ENCODE measurements at regions not wholly inside any gene's neighbourhood (a gene's known extent, or its start where the extent isn't known, plus 50 kb on each side); places are given as distances from the start of the nearest gene placed in this dataset.

GRCh38 chr12:18204053-18204452, 57.3 kb upstream of the PIK3C2G start:
- intact Hi-C loops (cut with micrococcal nuclease) = no loop called here
- peaks cover 0 to 1% of the 10 kb centered on the region in 2 donors for H3K9me3 ChIP-seq (replicated peaks in 1 of 2; ENCODE audit: control insufficient read depth in 1 of 2, insufficient read depth in 1 of 2, low read length in 2 of 2)

GRCh38 chr12:18192119-18192518, 69.2 kb upstream of the PIK3C2G start:
- Histone ChIP-seq H3K4me1 (ENCODE audit: control insufficient read depth in 1 of 2, insufficient read depth in 2 of 2, low read length in 2 of 2) (no peaks in the 10 kb centered on the region), H3K27ac (ENCODE audit: low read depth in 1 of 2, low read length in 2 of 2) (no peak overlapping the region), H3K4me3 (replicated peaks in 1 of 3; ENCODE audit: low read depth in 2 of 3, low read length in 3 of 3) (no peak overlapping the region), H2AFZ (ENCODE audit: insufficient read depth, low read depth, low read length, poor library complexity, severe bottlenecking) (no peak overlapping the region), H3K4me2 (replicated peaks; ENCODE audit: extremely low read depth, low read length, poor library complexity, severe bottlenecking) (no peak overlapping the region), H3K9ac (ENCODE audit: insufficient read depth, low read length, poor library complexity, severe bottlenecking) (no peak overlapping the region), H3K79me2 (ENCODE audit: insufficient read depth, low read length) (no peaks in the 10 kb centered on the region), H4K20me1 (ENCODE audit: insufficient read depth, low read length) (no peaks in the 10 kb centered on the region), H3K27me3 (ENCODE audit: control insufficient read depth in 2 of 2, insufficient read depth in 2 of 2, low read length in 2 of 2) (no peaks in the 10 kb centered on the region), H3K36me3 (replicated peaks in 1 of 2; ENCODE audit: control insufficient read depth in 1 of 2, insufficient read depth in 2 of 2, low read length in 2 of 2) (no peaks in the 10 kb centered on the region), H3K9me3 (replicated peaks in 1 of 2; ENCODE audit: control insufficient read depth in 1 of 2, insufficient read depth in 1 of 2, low read length in 2 of 2) (peaks cover 0 to 12% of the 10 kb centered on the region in 2 donors)
- no peak overlapping the region for H3K27ac Mint-ChIP-seq
- H3K36me3 Mint-ChIP-seq = no peaks in the 10 kb centered on the region
- TF ChIP-seq CTCF (IDR thresholded peaks at IDR 0.05) = no peak
- H3K9me3 Mint-ChIP-seq = peaks cover 5 to 14% (median 11%) of the 10 kb centered on the region in 7 donors
- peaks cover 0 to 2% (median 1%) of the 10 kb centered on the region in 3 donors for H3K27me3 Mint-ChIP-seq (ENCODE audit: low read depth in 3 of 3)
- no peaks in the 10 kb centered on the region for H3K4me1 Mint-ChIP-seq
- DNase-seq = no peak
- intact Hi-C loops (cut with micrococcal nuclease) = no loop called here
- H3K4me3 Mint-ChIP-seq = no peak overlapping the region

More at GRCh38 chr12:18204053-18204452, 57.3 kb upstream of the PIK3C2G start:
- WGBS (ENCODE audit: insufficient coverage) = 100% methylated on average over 1 of the region's 4 CpGs
- Histone ChIP-seq H3K27me3 (ENCODE audit: control insufficient read depth in 2 of 2, insufficient read depth in 2 of 2, low read length in 2 of 2) (no peaks in the 10 kb centered on the region), H3K27ac (ENCODE audit: low read depth in 1 of 2, low read length in 2 of 2) (no peak overlapping the region), H3K79me2 (ENCODE audit: insufficient read depth, low read length) (no peaks in the 10 kb centered on the region), H3K4me1 (ENCODE audit: control insufficient read depth in 1 of 2, insufficient read depth in 2 of 2, low read length in 2 of 2) (no peaks in the 10 kb centered on the region), H3K4me2 (replicated peaks; ENCODE audit: extremely low read depth, low read length, poor library complexity, severe bottlenecking) (no peak overlapping the region), H3K9ac (ENCODE audit: insufficient read depth, low read length, poor library complexity, severe bottlenecking) (no peak overlapping the region), H3K36me3 (replicated peaks in 1 of 2; ENCODE audit: control insufficient read depth in 1 of 2, insufficient read depth in 2 of 2, low read length in 2 of 2) (no peaks in the 10 kb centered on the region), H3K4me3 (replicated peaks in 1 of 3; ENCODE audit: low read depth in 2 of 3, low read length in 3 of 3) (no peak overlapping the region), H4K20me1 (ENCODE audit: insufficient read depth, low read length) (no peaks in the 10 kb centered on the region), H2AFZ (ENCODE audit: insufficient read depth, low read depth, low read length, poor library complexity, severe bottlenecking) (no peak overlapping the region)
- Mint-ChIP-seq H3K4me1 (no peaks in the 10 kb centered on the region), H3K36me3 (no peaks in the 10 kb centered on the region), H3K27me3 (ENCODE audit: low read depth in 3 of 3) (peaks cover 0 to 2% (median 0%) of the 10 kb centered on the region in 3 donors), H3K4me3 (no peak overlapping the region), H3K27ac (no peak overlapping the region), H3K9me3 (peaks cover 0 to 4% (median 3%) of the 10 kb centered on the region in 7 donors)
- no peak for DNase-seq
- no peak for TF ChIP-seq CTCF (IDR thresholded peaks at IDR 0.05)
